Thyroid gland (tissue), 4 donors: ENCODE measurements at regions not wholly inside any gene's neighbourhood (a gene's known extent, or its start where the extent isn't known, plus 50 kb on each side); places are given as distances from the start of the nearest gene placed in this dataset.
"Not testable (repeated sequence)": the region's sequence is repeated elsewhere in the genome, so short reads cannot be mapped to it uniquely, and the experiment has no call there.

ENCODE experiments used
- DNase-seq, 2 donors: peaks; one replicate each; pipeline ENCODE4 v3.0.0-alpha.2; 2019
- H3K27ac ChIP-seq, 3 donors: fragments of 200-600 bp; sonication (generic); 1 replicate in 2 of 3; 2 replicates in 1 of 3; pipeline ENCODE4 v1.5.1; 2016 to 2019; ENCODE audit warnings: mild to moderate bottlenecking in 1 of 3, moderate library complexity in 1 of 3
- H3K27me3 ChIP-seq: fragments of 200-600 bp; sonication (generic); one replicate; pipeline ENCODE4 v1.5.1; 2019
- H3K36me3 ChIP-seq, 2 donors: fragments of 200-600 bp; sonication (generic); one replicate each; pipeline ENCODE4 v1.5.1; 2016 to 2019
- H3K4me1 ChIP-seq, 2 donors: fragments of 200-600 bp; sonication (generic); one replicate each; pipeline ENCODE4 v1.5.1; 2017 to 2019
- H3K4me3 ChIP-seq, 3 donors: fragments of 200-600 bp; sonication (generic); replicated peaks in 1 of 3; 1 replicate in 2 of 3; 2 replicates in 1 of 3; pipeline ENCODE4 v1.5.1; 2016; ENCODE audit warnings: mild to moderate bottlenecking in 1 of 3
- H3K9me3 ChIP-seq: fragments of 200-600 bp; sonication (generic); one replicate; pipeline ENCODE4 v1.5.1; 2017
- CTCF ChIP-seq, 6 experiments: fragments of 200-600 bp in 3 of 6; fragments of 450-650 bp in 3 of 6; sonication (generic) in 3 of 6; IDR thresholded peaks; one replicate each; pipeline ENCODE4 v1.5.1; 2016 to 2019; ENCODE audit warnings: antibody characterized with exemption in 6 of 6, mild to moderate bottlenecking in 2 of 6, inconsistent platforms in 1 of 6, moderate library complexity in 1 of 6
- POLR2A ChIP-seq, 2 donors: fragments of 450-650 bp; IDR thresholded peaks; one replicate each; pipeline ENCODE4 v1.6.1; 2017; ENCODE audit warnings: antibody characterized with exemption in 2 of 2, mild to moderate bottlenecking in 2 of 2, moderate library complexity in 1 of 2
- WGBS, 2 donors: methylation state at CpG; one replicate each; pipeline ENCODE4 v1.1.5; 2017; 5-methylcytosine and 5-hydroxymethylcytosine counted together
- intact Hi-C: fragments of 100-400 bp; cut with DNase I; formaldehyde crosslinking; loops from one replicate; pipeline ENCODE4 v1.15.1; 2023

GRCh38 chr11:81245791-81246190 lies 1487.9 kb downstream of the FAM181B start:
- intact Hi-C loops, result no loop called here
- no peak for DNase-seq
- Histone ChIP-seq H3K4me3 (no peak overlapping the region), H3K27ac (no peak overlapping the region), H3K27me3 (no peaks in the 10 kb centered on the region), H3K36me3 (no peaks in the 10 kb centered on the region), H3K9me3 (no peaks in the 10 kb centered on the region), H3K4me1 (no peaks in the 10 kb centered on the region)
- WGBS, 2 donors, result 76 to 86% methylated on average over 3 of the region's 3 CpGs
- TF ChIP-seq CTCF (IDR thresholded peaks at IDR 0.05), result no peak
- no peak for TF ChIP-seq POLR2A (IDR thresholded peaks at IDR 0.05)

- no peaks in the 10 kb centered on the region for H3K9me3 ChIP-seq
- no peaks in the 10 kb centered on the region for H3K27me3 ChIP-seq
- DNase-seq, result no peak
- no peak overlapping the region for H3K27ac ChIP-seq
- H3K4me3 ChIP-seq, result no peak overlapping the region
- no peaks in the 10 kb centered on the region for H3K4me1 ChIP-seq
- TF ChIP-seq CTCF (IDR thresholded peaks at IDR 0.05) (no peak), POLR2A (IDR thresholded peaks at IDR 0.05) (no peak)
- intact Hi-C loops, result no loop called here
- H3K36me3 ChIP-seq, result no peaks in the 10 kb centered on the region
- 66 to 67% methylated on average over 5 of the region's 5 CpGs for WGBS, 2 donors
Observed at GRCh38 chr11:81241672-81242275, 1491.9 kb downstream of the FAM181B start.

GRCh38 chr11:81237139-81237538 lies 1496.5 kb downstream of the FAM181B start:
- intact Hi-C loops, result no loop called here
- no peaks in the 10 kb centered on the region for H3K9me3 ChIP-seq
- H3K27me3 ChIP-seq, result no peaks in the 10 kb centered on the region
- no peak overlapping the region for H3K4me3 ChIP-seq
- no peak for DNase-seq
- WGBS, 2 donors, result 71 to 73% methylated on average over 1 of the region's 1 CpG
- TF ChIP-seq POLR2A (IDR thresholded peaks at IDR 0.05) (no peak), CTCF (IDR thresholded peaks at IDR 0.05) (peak in 1 of 6 experiments; percentile 12)
- no peak overlapping the region for H3K27ac ChIP-seq
- no peaks in the 10 kb centered on the region for H3K36me3 ChIP-seq
- no peaks in the 10 kb centered on the region for H3K4me1 ChIP-seq

- intact Hi-C loops, result not testable (repeated sequence)
- WGBS, 2 donors, result 94 to 96% methylated on average over 13 of the region's 13 CpGs
Observed at GRCh38 chr11:81227409-81227808, 1506.3 kb downstream of the FAM181B start.

GRCh38 chr11:81224396-81224795 lies 1509.3 kb downstream of the FAM181B start:
- WGBS, 2 donors, result 87 to 91% methylated on average over 3 of the region's 3 CpGs
- Histone ChIP-seq H3K4me3 (no peak overlapping the region), H3K4me1 (no peaks in the 10 kb centered on the region), H3K27ac (no peak overlapping the region), H3K27me3 (no peaks in the 10 kb centered on the region), H3K36me3 (no peaks in the 10 kb centered on the region), H3K9me3 (no peaks in the 10 kb centered on the region)
- no peak for DNase-seq
- TF ChIP-seq CTCF (IDR thresholded peaks at IDR 0.05) (no peak), POLR2A (IDR thresholded peaks at IDR 0.05) (no peak)
- intact Hi-C loops, result no loop called here

More at GRCh38 chr11:81227409-81227808, 1506.3 kb downstream of the FAM181B start:
- DNase-seq, H3K4me1 ChIP-seq, H3K36me3 ChIP-seq, H3K4me3 ChIP-seq, H3K27ac ChIP-seq, H3K27me3 ChIP-seq, H3K9me3 ChIP-seq: not testable (repeated sequence)
